H1 (cell line): ENCODE measurements at regions not wholly inside any gene's neighbourhood (a gene's known extent, or its start where the extent isn't known, plus 50 kb on each side); places are given as distances from the start of the nearest gene placed in this dataset.

ENCODE experiments used
- CTCF ChIA-PET: fragments of 300-600 bp; sonication (Branson Sonifier 250); formaldehyde crosslinking; loops from one replicate; lab custom pipeline; 2021; ENCODE audit not compliant: partially characterized antibody; lab: Charles Lee
- POLR2A ChIA-PET: fragments of 300-600 bp; sonication (Branson Sonifier 250); formaldehyde crosslinking; loops from one replicate; lab custom pipeline; 2021; ENCODE audit warnings: inconsistent platforms; ENCODE audit not compliant: partially characterized antibody; lab: Charles Lee
- DNase-seq, 2 experiments: peaks; one replicate each; pipeline versions ENCODE4 v3.0.0 to v3.0.0-alpha.2; 2010 to 2022; ENCODE audit warnings: low spot score in 2 of 2, low read depth in 1 of 2, mixed read lengths in 1 of 2
- FAIRE-seq: peaks from 2 replicates; lab custom pipeline; 2011; peaks lifted over from hg19 to GRCh38; lab: Jason Lieb, UNC
- H2AFZ ChIP-seq: 2 replicates; pipeline ENCODE4 v1.8.1; 2012; ENCODE audit warnings: low read length, inconsistent platforms
- H2AK5ac ChIP-seq: 2 replicates; pipeline ENCODE4 v1.6.1; 2013; ENCODE audit warnings: low read depth, low read length
- H2BK120ac ChIP-seq: replicated peaks from 2 replicates; pipeline ENCODE3; 2013; ENCODE audit warnings: low read depth, low read length, inconsistent platforms
- H2BK12ac ChIP-seq: 2 replicates; pipeline ENCODE4 v1.6.1; 2013; ENCODE audit warnings: low read depth, low read length
- H2BK15ac ChIP-seq: 2 replicates; pipeline ENCODE4 v1.6.1; 2013; ENCODE audit warnings: low read length
- H2BK20ac ChIP-seq: 2 replicates; pipeline ENCODE4 v1.6.1; 2013; ENCODE audit warnings: low read length
- H2BK5ac ChIP-seq: 2 replicates; pipeline ENCODE4 v1.6.1; 2013; ENCODE audit warnings: low read depth, low read length
- H3K14ac ChIP-seq: 2 replicates; pipeline ENCODE4 v1.6.1; 2013; ENCODE audit warnings: inconsistent platforms; ENCODE audit not compliant: insufficient read length
- H3K18ac ChIP-seq: 2 replicates; pipeline ENCODE4 v1.6.1; 2013; ENCODE audit warnings: low read length; ENCODE audit errors: extremely low read depth
- H3K23ac ChIP-seq: 2 replicates; pipeline ENCODE4 v1.6.1; 2013; ENCODE audit warnings: inconsistent platforms; ENCODE audit not compliant: insufficient read length
- H3K23me2 ChIP-seq: 2 replicates; pipeline ENCODE4 v1.6.1; 2013; ENCODE audit warnings: low read depth, low read length
- H3K27ac ChIP-seq: 2 replicates; pipeline ENCODE4 v1.6.1; 2011; ENCODE audit warnings: low read depth, low read length, inconsistent platforms
- H3K27me3 ChIP-seq, 4 experiments: replicated peaks in 1 of 4; 1 replicate in 1 of 4; 2 replicates in 3 of 4; pipeline versions ENCODE4 v1.6.1 to v1.8.1; 2011 to 2013; ENCODE audit warnings: low read length in 3 of 4, mild to moderate bottlenecking in 3 of 4, inconsistent platforms in 2 of 4, mixed read lengths in 2 of 4, moderate library complexity in 1 of 4; ENCODE audit not compliant: control insufficient read depth in 3 of 4, insufficient read depth in 3 of 4; ENCODE audit errors: extremely low read depth in 1 of 4
- H3K36me3 ChIP-seq, 4 experiments: 2 replicates each; pipeline versions ENCODE4 v1.6.1 to v1.8.1; 2011 to 2013; ENCODE audit warnings: mild to moderate bottlenecking in 4 of 4, low read length in 3 of 4, moderate library complexity in 2 of 4, control low read depth in 1 of 4, inconsistent platforms in 1 of 4; ENCODE audit not compliant: insufficient read depth in 4 of 4, control insufficient read depth in 2 of 4
- H3K4ac ChIP-seq: replicated peaks from 2 replicates; pipeline ENCODE3; 2013; ENCODE audit warnings: low read length, low read depth, mixed read lengths, inconsistent platforms; ENCODE audit not compliant: insufficient read length
- H3K4me1 ChIP-seq, 4 experiments: replicated peaks in 1 of 4; 1 replicate in 1 of 4; 2 replicates in 3 of 4; pipeline versions ENCODE4 v1.6.1 to v1.8.1; 2011 to 2013; ENCODE audit warnings: low read length in 3 of 4, inconsistent platforms in 2 of 4, mixed read lengths in 1 of 4; ENCODE audit not compliant: insufficient read depth in 4 of 4, control insufficient read depth in 3 of 4
- H3K4me2 ChIP-seq, 2 experiments: 2 replicates each; pipeline versions ENCODE4 v1.6.1 to v1.8.1; 2011 to 2013; ENCODE audit warnings: low read depth in 2 of 2, low read length in 2 of 2, control low read depth in 1 of 2, inconsistent platforms in 1 of 2, mild to moderate bottlenecking in 1 of 2; ENCODE audit not compliant: insufficient read depth in 1 of 2
- H3K4me3 ChIP-seq, 4 experiments: fragments of 200-600, 300-600 bp in 1 of 4; sonication (generic), shearing (Covaris generic), sonication (Bioruptor Twin) in 1 of 4; 2 replicates each; pipeline versions ENCODE4 v1.5.1 to v1.8.1; 2011 to 2016; ENCODE audit warnings: low read length in 4 of 4, low read depth in 3 of 4, control low read depth in 2 of 4, inconsistent platforms in 2 of 4, mild to moderate bottlenecking in 2 of 4, mixed read lengths in 1 of 4, moderate library complexity in 1 of 4; ENCODE audit not compliant: insufficient read depth in 2 of 4; ENCODE audit errors: extremely low read depth in 1 of 4
- H3K56ac ChIP-seq: replicated peaks from 2 replicates; pipeline ENCODE3; 2013; ENCODE audit warnings: low read depth, mild to moderate bottlenecking, mixed read lengths, low read length, inconsistent platforms; ENCODE audit not compliant: insufficient read length
- H3K79me1 ChIP-seq: 2 replicates; pipeline ENCODE4 v1.6.1; 2013; ENCODE audit warnings: low read depth, low read length, control low read depth
- H3K79me2 ChIP-seq, 2 experiments: 2 replicates each; pipeline versions ENCODE4 v1.6.1 to v1.8.1; 2012 to 2013; ENCODE audit warnings: low read length in 2 of 2, mild to moderate bottlenecking in 2 of 2, inconsistent platforms in 1 of 2; ENCODE audit not compliant: insufficient read depth in 2 of 2, control insufficient read depth in 1 of 2
- H3K9ac ChIP-seq, 4 experiments: replicated peaks in 1 of 4; 1 replicate in 1 of 4; 2 replicates in 3 of 4; pipeline versions ENCODE4 v1.6.1 to v1.8.1; 2011 to 2013; ENCODE audit warnings: low read depth in 3 of 4, low read length in 3 of 4, control low read depth in 2 of 4, mild to moderate bottlenecking in 2 of 4, moderate library complexity in 2 of 4, inconsistent platforms in 1 of 4; ENCODE audit errors: extremely low read depth in 1 of 4
- H3K9me3 ChIP-seq, 2 experiments: 2 replicates each; pipeline versions ENCODE4 v1.6.1 to v1.8.1; 2012 to 2013; ENCODE audit warnings: mild to moderate bottlenecking in 2 of 2, moderate library complexity in 2 of 2, control low read depth in 1 of 2, inconsistent platforms in 1 of 2, low read depth in 1 of 2, low read length in 1 of 2, mixed read lengths in 1 of 2; ENCODE audit not compliant: insufficient read depth in 2 of 2
- H4K20me1 ChIP-seq, 2 experiments: replicated peaks in 1 of 2; 2 replicates each; pipeline versions ENCODE3 to v1.8.1; 2011 to 2013; ENCODE audit warnings: inconsistent platforms in 2 of 2, low read length in 2 of 2, mild to moderate bottlenecking in 1 of 2; ENCODE audit not compliant: insufficient read depth in 2 of 2, control insufficient read depth in 1 of 2
- H4K5ac ChIP-seq: 2 replicates; pipeline ENCODE4 v1.6.1; 2013; ENCODE audit warnings: low read length, low read depth, mixed read lengths, inconsistent platforms; ENCODE audit not compliant: insufficient read length
- H4K8ac ChIP-seq: 2 replicates; pipeline ENCODE4 v1.8.0; 2013; ENCODE audit warnings: mild to moderate bottlenecking, moderate library complexity, low read length, inconsistent platforms; ENCODE audit not compliant: insufficient read depth; ENCODE audit errors: extremely low read depth
- H4K91ac ChIP-seq: replicated peaks from 2 replicates; pipeline ENCODE3; 2013; ENCODE audit warnings: low read length, mixed read lengths, inconsistent platforms; ENCODE audit not compliant: insufficient read length
- CHD1 ChIP-seq: IDR thresholded peaks from 2 replicates; pipeline ENCODE4 v1.6.1; 2012; ENCODE audit warnings: low read depth, low read length, improper control_type of control experiment
- FOSL1 ChIP-seq: IDR thresholded peaks from 2 replicates; pipeline ENCODE4 v1.6.1; 2011; ENCODE audit warnings: mild to moderate bottlenecking, low read depth, low read length, moderate library complexity; ENCODE audit not compliant: insufficient read depth
- KDM1A ChIP-seq: fragments of 200-600, 300-600 bp; sonication (generic); IDR thresholded peaks from 2 replicates; pipeline ENCODE4 v1.7.1; 2016; ENCODE audit warnings: mild to moderate bottlenecking, low read length, borderline replicate concordance
- TAF7 ChIP-seq: optimal IDR thresholded peaks from 2 replicates; pipeline ENCODE3; 2011; ENCODE audit warnings: low read depth, mild to moderate bottlenecking, inconsistent platforms, low read length, moderate library complexity, borderline replicate concordance
- WGBS, 2 experiments: shearing (Covaris generic) in 1 of 2; methylation state at CpG; one replicate each; pipeline versions ENCODE4 v1.1.6 to v1.1.7; 2013 to 2015; ENCODE audit warnings: low lambda C conversion rate in 2 of 2, mixed read lengths in 2 of 2, inconsistent platforms in 1 of 2, low coverage in 1 of 2, missing lambda C conversion rate in 1 of 2; ENCODE audit not compliant: insufficient replicate concordance in 2 of 2, insufficient coverage in 1 of 2, insufficient read length in 1 of 2; ENCODE audit errors: extremely low coverage in 1 of 2, missing lambda C conversion rate in 1 of 2; 5-methylcytosine and 5-hydroxymethylcytosine counted together

- Histone ChIP-seq H3K79me1 (no peaks in the 10 kb centered on the region), H3K79me2 (no peaks in the 10 kb centered on the region), H4K20me1 (no peaks in the 10 kb centered on the region), H2AFZ (no peak overlapping the region), H3K4me3 (no peak overlapping the region), H3K4me2 (no peak overlapping the region), H2AK5ac (no peak overlapping the region), H3K4ac (no peak overlapping the region), H3K23me2 (no peaks in the 10 kb centered on the region), H3K56ac (no peak overlapping the region), H2BK120ac (no peak overlapping the region), H3K9me3 (no peaks in the 10 kb centered on the region), H3K23ac (no peak overlapping the region), H4K5ac (no peak overlapping the region), H2BK20ac (no peak overlapping the region), H3K36me3 (no peaks in the 10 kb centered on the region), H2BK15ac (no peak overlapping the region), H3K27ac (no peak overlapping the region), H3K27me3 (peaks cover 0 to 1% (median 0%) of the 10 kb centered on the region in 4 experiments; a peak in 1 of 7 replicates), H3K9ac (no peak overlapping the region), H2BK5ac (no peak overlapping the region), H4K91ac (no peak overlapping the region), H2BK12ac (no peak overlapping the region), H3K4me1 (no peaks in the 10 kb centered on the region; a peak in 1 of 7 replicates), H3K18ac (no peak overlapping the region), H3K14ac (no peak overlapping the region), H4K8ac (no peak overlapping the region)
- no peak for FAIRE-seq
- ChIA-PET POLR2A (interaction anchor here (0.6 kb wide), 1 partner anchor 15 kb away, joined by 3 read pairs; no protein-coding TSS in a partner anchor), CTCF (interaction anchor here (1.0 kb wide), 1 partner anchor 9 kb away, joined by 4 read pairs; no protein-coding TSS in a partner anchor)
- TF ChIP-seq CHD1 (no peak), KDM1A (no peak), TAF7 (no peak), FOSL1 (no peak)
- 64% methylated on average over 3 of the region's 3 CpGs; no CpG with 5 or more reads in 1 of the 2 experiments for WGBS, 2 experiments
- no peak for DNase-seq
Observed at GRCh38 chr10:60454336-60454735, 64.7 kb upstream of the ANK3 start.
